IMR-90 (cell line): ENCODE measurements at regions not wholly inside any gene's neighbourhood (a gene's known extent, or its start where the extent isn't known, plus 50 kb on each side); places are given as distances from the start of the nearest gene placed in this dataset.

ENCODE experiments used
- ATAC-seq: fragments of 200-7000 bp; cut with Tn5 transposase; 2 replicates; pipeline ENCODE4 v1.9.1; 2020; ENCODE audit warnings: low read depth, mild to moderate bottlenecking, moderate library complexity
- BruUV-seq: library from RNA; stranded (reverse); fragments of 400-500 nt; replicated peaks from 2 replicates; lab custom pipeline; 2021; lab: Mats Ljungman, UMichigan
- CTCF ChIA-PET: fragments of 300-600 bp; formaldehyde crosslinking; extraction: SDS; loops from one replicate; lab custom pipeline; 2021; ENCODE audit warnings: antibody characterized with exemption; lab: Yijun Ruan, JAX
- POLR2A ChIA-PET: fragments of 300-600 bp; sonication (Branson Sonifier 250); formaldehyde crosslinking; loops from one replicate; lab custom pipeline; 2022; ENCODE audit warnings: antibody characterized with exemption; ENCODE audit not compliant: unreplicated experiment; lab: Charles Lee
- DNase-seq: peaks from one replicate; pipeline ENCODE4 v3.0.0; 2013
- H2AFZ ChIP-seq: replicated peaks from 2 replicates; pipeline ENCODE3; 2013; ENCODE audit warnings: low read length, mild to moderate bottlenecking; ENCODE audit not compliant: poor library complexity
- H2AK5ac ChIP-seq: 2 replicates; pipeline ENCODE4 v1.6.1; 2013; ENCODE audit warnings: low read depth, low read length, inconsistent platforms
- H2AK9ac ChIP-seq: replicated peaks from 2 replicates; pipeline ENCODE3; 2013; ENCODE audit warnings: mild to moderate bottlenecking, low read depth, low read length, moderate library complexity; ENCODE audit not compliant: poor library complexity
- H2BK120ac ChIP-seq: 2 replicates; pipeline ENCODE4 v1.6.1; 2013; ENCODE audit warnings: low read depth, low read length, inconsistent platforms
- H2BK15ac ChIP-seq: 3 replicates; pipeline ENCODE4 v1.6.1; 2013; ENCODE audit warnings: low read depth, low read length, inconsistent platforms
- H2BK20ac ChIP-seq: 2 replicates; pipeline ENCODE4 v1.6.1; 2013; ENCODE audit warnings: low read depth, mild to moderate bottlenecking, inconsistent platforms, low read length, moderate library complexity
- H2BK5ac ChIP-seq: 2 replicates; pipeline ENCODE4 v1.6.1; 2013; ENCODE audit warnings: mild to moderate bottlenecking, low read depth, low read length, inconsistent platforms; ENCODE audit not compliant: poor library complexity, severe bottlenecking
- H3K14ac ChIP-seq: replicated peaks from 2 replicates; pipeline ENCODE4 v1.6.1; 2013; ENCODE audit warnings: low read depth, low read length, inconsistent platforms
- H3K18ac ChIP-seq: 2 replicates; pipeline ENCODE4 v1.6.1; 2013; ENCODE audit warnings: low read depth, low read length, control low read depth
- H3K23ac ChIP-seq: 2 replicates; pipeline ENCODE4 v1.6.1; 2013; ENCODE audit warnings: low read depth, low read length, inconsistent platforms
- H3K27ac ChIP-seq: 2 replicates; pipeline ENCODE4 v1.5.1; 2013; ENCODE audit warnings: mild to moderate bottlenecking, control low read depth, low read length; ENCODE audit not compliant: insufficient read depth
- H3K27me3 ChIP-seq: 2 replicates; pipeline ENCODE4 v1.6.1; 2013; ENCODE audit warnings: low read length; ENCODE audit not compliant: control insufficient read depth, insufficient read depth
- H3K36me3 ChIP-seq: 2 replicates; pipeline ENCODE4 v1.6.1; 2013; ENCODE audit warnings: low read length, mixed read lengths; ENCODE audit not compliant: control insufficient read depth, insufficient read depth
- H3K4ac ChIP-seq: 2 replicates; pipeline ENCODE4 v1.6.1; 2013; ENCODE audit warnings: low read depth, low read length, inconsistent platforms
- H3K4me1 ChIP-seq: 2 replicates; pipeline ENCODE4 v1.6.1; 2013; ENCODE audit warnings: low read length, mixed read lengths; ENCODE audit not compliant: control insufficient read depth, insufficient read depth
- H3K4me2 ChIP-seq: 2 replicates; pipeline ENCODE4 v1.6.1; 2013; ENCODE audit warnings: low read depth, mild to moderate bottlenecking, control low read depth, low read length, moderate library complexity
- H3K4me3 ChIP-seq: 2 replicates; pipeline ENCODE4 v1.5.1; 2013; ENCODE audit warnings: low read depth, mild to moderate bottlenecking, control low read depth, low read length, moderate library complexity; ENCODE audit not compliant: insufficient read depth
- H3K56ac ChIP-seq: 2 replicates; pipeline ENCODE4 v1.6.1; 2013; ENCODE audit warnings: low read length, inconsistent platforms; ENCODE audit not compliant: insufficient read depth; ENCODE audit errors: extremely low read depth
- H3K79me1 ChIP-seq, 2 experiments: 2 replicates each; pipeline ENCODE4 v1.6.1; 2013; ENCODE audit warnings: low read length in 2 of 2, inconsistent platforms in 1 of 2, low read depth in 1 of 2
- H3K9ac ChIP-seq: 2 replicates; pipeline ENCODE4 v1.6.1; 2013; ENCODE audit warnings: low read depth, low read length, control low read depth
- H3K9me1 ChIP-seq: 2 replicates; pipeline ENCODE4 v1.6.1; 2013; ENCODE audit warnings: low read length, inconsistent platforms; ENCODE audit not compliant: insufficient read depth
- H3K9me3 ChIP-seq: 2 replicates; pipeline ENCODE4 v1.6.1; 2013; ENCODE audit warnings: low read length; ENCODE audit not compliant: control insufficient read depth, insufficient read depth
- H4K20me1 ChIP-seq: 2 replicates; pipeline ENCODE4 v1.6.1; 2013; ENCODE audit warnings: low read length, inconsistent platforms; ENCODE audit not compliant: insufficient read depth
- H4K5ac ChIP-seq: 2 replicates; pipeline ENCODE4 v1.6.1; 2013; ENCODE audit warnings: mild to moderate bottlenecking, low read depth, low read length, control low read depth
- H4K8ac ChIP-seq, 2 experiments: 2 replicates each; pipeline ENCODE4 v1.6.1; 2013; ENCODE audit warnings: low read depth in 2 of 2, low read length in 2 of 2, control low read depth in 1 of 2, inconsistent platforms in 1 of 2
- H4K91ac ChIP-seq: 2 replicates; pipeline ENCODE4 v1.6.1; 2013; ENCODE audit warnings: low read depth, low read length, inconsistent platforms; ENCODE audit not compliant: insufficient read depth
- CEBPB ChIP-seq: IDR thresholded peaks from 2 replicates; pipeline ENCODE4 v1.6.1; 2012; ENCODE audit warnings: low read depth, low read length, improper control_type of control experiment
- ELK1 ChIP-seq: fragments of 150-350 bp; IDR thresholded peaks from 2 replicates; pipeline ENCODE4 v1.6.1; 2016; ENCODE audit warnings: low read depth, mild to moderate bottlenecking, low read length, moderate library complexity, borderline replicate concordance
- MXI1 ChIP-seq: IDR thresholded peaks from 2 replicates; pipeline ENCODE4 v1.6.1; 2012; ENCODE audit warnings: low read depth, mild to moderate bottlenecking, low read length, moderate library complexity, borderline replicate concordance
- POLR2A ChIP-seq: IDR thresholded peaks from 2 replicates; pipeline ENCODE4 v1.6.1; 2012; ENCODE audit warnings: mild to moderate bottlenecking, low read depth, low read length
- RAD21 ChIP-seq: IDR thresholded peaks from 2 replicates; pipeline ENCODE4 v1.6.1; 2012; ENCODE audit warnings: low read length, improper control_type of control experiment
- RFX5 ChIP-seq: IDR thresholded peaks from 2 replicates; pipeline ENCODE4 v1.8.0; 2012; ENCODE audit warnings: low read depth, mild to moderate bottlenecking, low read length, moderate library complexity
- WGBS, 2 experiments: methylation state at CpG; one replicate each; pipeline versions ENCODE4 v1.1.5 to v1.1.7; 2013; ENCODE audit warnings: missing lambda C conversion rate in 2 of 2; ENCODE audit not compliant: insufficient read length in 1 of 2; ENCODE audit errors: extremely low coverage in 2 of 2; 5-methylcytosine and 5-hydroxymethylcytosine counted together
- dilution Hi-C: fragments of 300-500 bp; cut with HindIII; formaldehyde crosslinking; loops from one replicate; pipeline ENCODE4 v1.14.3; 2018; ENCODE audit warnings: low sequenced_read_pairs; ENCODE audit not compliant: unreplicated experiment
- in situ Hi-C: fragments of 300-500 bp; cut with MboI; formaldehyde crosslinking; loops from 3 replicates; pipeline ENCODE4 v1.14.3; 2019; ENCODE audit warnings: low sequenced_read_pairs, inconsistent platforms, mixed read lengths
- intact Hi-C: fragments of 100-400 bp; cut with micrococcal nuclease; formaldehyde crosslinking; loops from 2 replicates; pipeline ENCODE4 v1.10.0; 2022

GRCh38 chr5:57662991-57663390 is 180.4 kb upstream of the ACTBL2 start:
- no peaks in the 10 kb centered on the region for H3K9me3 ChIP-seq
- peak overlapping the region; percentile 17; the same call in 1 of the 2 replicates for H2BK20ac ChIP-seq
- no peak overlapping the region for H3K56ac ChIP-seq
- ChIA-PET POLR2A (no interaction called here), CTCF (interaction anchor here (2.0 kb wide), 1 partner anchor 13 kb away, joined by 6 read pairs; no protein-coding TSS in a partner anchor)
- H4K8ac ChIP-seq = no peak overlapping the region
- no peaks in the 10 kb centered on the region for H3K79me1 ChIP-seq
- no peak overlapping the region; the same call in 1 of the 2 replicates for H4K91ac ChIP-seq
- H3K9ac ChIP-seq = no peak overlapping the region
- no peak overlapping the region for H3K4ac ChIP-seq
- WGBS, 2 experiments = no CpG with 5 or more reads among the region's 4 CpGs
- H3K4me3 ChIP-seq = no peak overlapping the region
- H2BK120ac ChIP-seq = 0 out of 2 replicates have a peak overlapping the region, but pooled peaks have one; percentile 20
- ATAC-seq = peak; percentile 59
- no peak overlapping the region for H2AK5ac ChIP-seq
- peak overlapping the region; percentile 93 for H3K18ac ChIP-seq
- H3K9me1 ChIP-seq = no peaks in the 10 kb centered on the region
- peak; percentile 22 for DNase-seq
- no peak overlapping the region for H3K4me2 ChIP-seq
- no peaks in the 10 kb centered on the region for H3K27me3 ChIP-seq
- no peak overlapping the region for H2BK15ac ChIP-seq
- H3K4me1 ChIP-seq = peaks cover 1% of the 10 kb centered on the region; the same call in 1 of the 2 replicates
- no peak for TF ChIP-seq ELK1
- no peak for TF ChIP-seq CEBPB
- TF ChIP-seq RAD21 = no peak
- TF ChIP-seq POLR2A = no peak
- no peak for TF ChIP-seq RFX5
- no peak for TF ChIP-seq MXI1
- peak overlapping the region; percentile 74; the same call in 1 of the 2 replicates for H3K14ac ChIP-seq
- no peak overlapping the region for H4K5ac ChIP-seq
- BruUV-seq = no TSS peak
- H3K27ac ChIP-seq = no peak overlapping the region
- no peaks in the 10 kb centered on the region for H4K20me1 ChIP-seq
- no peak overlapping the region for H2BK5ac ChIP-seq
- intact Hi-C loops = no loop called here
- dilution Hi-C loops = no loop called here
- no peak overlapping the region for H3K23ac ChIP-seq
- H2AFZ ChIP-seq = no peak overlapping the region
- no peaks in the 10 kb centered on the region for H3K36me3 ChIP-seq
- in situ Hi-C loops = no loop called here
- H2AK9ac ChIP-seq = no peak overlapping the region
